H1 (cell line): ENCODE measurements at regions not wholly inside any gene's neighbourhood (a gene's known extent, or its start where the extent isn't known, plus 50 kb on each side); places are given as distances from the start of the nearest gene placed in this dataset.

Experiments
- TF ChIP-seq, protein P1 (sequence below): fragments of 300-600 bp; sonication (generic); IDR thresholded peaks from 2 replicates; pipeline ENCODE4 v1.7.1; 2012; ENCODE audit warnings: low read length, moderate library complexity, mild to moderate bottlenecking, inconsistent platforms; ENCODE audit not compliant: insufficient replicate concordance

DNA sequence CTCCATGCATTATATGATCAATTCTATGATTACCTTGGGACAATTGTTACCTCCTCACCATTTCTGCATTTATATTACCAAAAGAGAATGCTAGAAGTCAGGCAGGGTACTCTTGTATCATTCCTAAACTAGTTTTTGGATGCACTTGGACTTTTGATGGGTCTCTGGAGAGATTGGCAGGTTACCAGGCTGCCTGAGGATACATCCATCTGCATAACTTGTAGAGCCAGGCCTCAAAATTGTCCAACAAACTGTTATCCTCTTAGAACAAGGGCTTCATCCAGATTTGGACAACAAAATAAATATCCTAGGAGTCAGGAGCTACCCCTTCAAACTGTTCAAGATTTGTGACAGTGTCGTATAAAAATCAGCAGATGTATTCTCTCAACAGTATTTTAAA, 326.1 kb downstream of the IL15 start (continued):
- TF ChIP-seq, protein P1, sequence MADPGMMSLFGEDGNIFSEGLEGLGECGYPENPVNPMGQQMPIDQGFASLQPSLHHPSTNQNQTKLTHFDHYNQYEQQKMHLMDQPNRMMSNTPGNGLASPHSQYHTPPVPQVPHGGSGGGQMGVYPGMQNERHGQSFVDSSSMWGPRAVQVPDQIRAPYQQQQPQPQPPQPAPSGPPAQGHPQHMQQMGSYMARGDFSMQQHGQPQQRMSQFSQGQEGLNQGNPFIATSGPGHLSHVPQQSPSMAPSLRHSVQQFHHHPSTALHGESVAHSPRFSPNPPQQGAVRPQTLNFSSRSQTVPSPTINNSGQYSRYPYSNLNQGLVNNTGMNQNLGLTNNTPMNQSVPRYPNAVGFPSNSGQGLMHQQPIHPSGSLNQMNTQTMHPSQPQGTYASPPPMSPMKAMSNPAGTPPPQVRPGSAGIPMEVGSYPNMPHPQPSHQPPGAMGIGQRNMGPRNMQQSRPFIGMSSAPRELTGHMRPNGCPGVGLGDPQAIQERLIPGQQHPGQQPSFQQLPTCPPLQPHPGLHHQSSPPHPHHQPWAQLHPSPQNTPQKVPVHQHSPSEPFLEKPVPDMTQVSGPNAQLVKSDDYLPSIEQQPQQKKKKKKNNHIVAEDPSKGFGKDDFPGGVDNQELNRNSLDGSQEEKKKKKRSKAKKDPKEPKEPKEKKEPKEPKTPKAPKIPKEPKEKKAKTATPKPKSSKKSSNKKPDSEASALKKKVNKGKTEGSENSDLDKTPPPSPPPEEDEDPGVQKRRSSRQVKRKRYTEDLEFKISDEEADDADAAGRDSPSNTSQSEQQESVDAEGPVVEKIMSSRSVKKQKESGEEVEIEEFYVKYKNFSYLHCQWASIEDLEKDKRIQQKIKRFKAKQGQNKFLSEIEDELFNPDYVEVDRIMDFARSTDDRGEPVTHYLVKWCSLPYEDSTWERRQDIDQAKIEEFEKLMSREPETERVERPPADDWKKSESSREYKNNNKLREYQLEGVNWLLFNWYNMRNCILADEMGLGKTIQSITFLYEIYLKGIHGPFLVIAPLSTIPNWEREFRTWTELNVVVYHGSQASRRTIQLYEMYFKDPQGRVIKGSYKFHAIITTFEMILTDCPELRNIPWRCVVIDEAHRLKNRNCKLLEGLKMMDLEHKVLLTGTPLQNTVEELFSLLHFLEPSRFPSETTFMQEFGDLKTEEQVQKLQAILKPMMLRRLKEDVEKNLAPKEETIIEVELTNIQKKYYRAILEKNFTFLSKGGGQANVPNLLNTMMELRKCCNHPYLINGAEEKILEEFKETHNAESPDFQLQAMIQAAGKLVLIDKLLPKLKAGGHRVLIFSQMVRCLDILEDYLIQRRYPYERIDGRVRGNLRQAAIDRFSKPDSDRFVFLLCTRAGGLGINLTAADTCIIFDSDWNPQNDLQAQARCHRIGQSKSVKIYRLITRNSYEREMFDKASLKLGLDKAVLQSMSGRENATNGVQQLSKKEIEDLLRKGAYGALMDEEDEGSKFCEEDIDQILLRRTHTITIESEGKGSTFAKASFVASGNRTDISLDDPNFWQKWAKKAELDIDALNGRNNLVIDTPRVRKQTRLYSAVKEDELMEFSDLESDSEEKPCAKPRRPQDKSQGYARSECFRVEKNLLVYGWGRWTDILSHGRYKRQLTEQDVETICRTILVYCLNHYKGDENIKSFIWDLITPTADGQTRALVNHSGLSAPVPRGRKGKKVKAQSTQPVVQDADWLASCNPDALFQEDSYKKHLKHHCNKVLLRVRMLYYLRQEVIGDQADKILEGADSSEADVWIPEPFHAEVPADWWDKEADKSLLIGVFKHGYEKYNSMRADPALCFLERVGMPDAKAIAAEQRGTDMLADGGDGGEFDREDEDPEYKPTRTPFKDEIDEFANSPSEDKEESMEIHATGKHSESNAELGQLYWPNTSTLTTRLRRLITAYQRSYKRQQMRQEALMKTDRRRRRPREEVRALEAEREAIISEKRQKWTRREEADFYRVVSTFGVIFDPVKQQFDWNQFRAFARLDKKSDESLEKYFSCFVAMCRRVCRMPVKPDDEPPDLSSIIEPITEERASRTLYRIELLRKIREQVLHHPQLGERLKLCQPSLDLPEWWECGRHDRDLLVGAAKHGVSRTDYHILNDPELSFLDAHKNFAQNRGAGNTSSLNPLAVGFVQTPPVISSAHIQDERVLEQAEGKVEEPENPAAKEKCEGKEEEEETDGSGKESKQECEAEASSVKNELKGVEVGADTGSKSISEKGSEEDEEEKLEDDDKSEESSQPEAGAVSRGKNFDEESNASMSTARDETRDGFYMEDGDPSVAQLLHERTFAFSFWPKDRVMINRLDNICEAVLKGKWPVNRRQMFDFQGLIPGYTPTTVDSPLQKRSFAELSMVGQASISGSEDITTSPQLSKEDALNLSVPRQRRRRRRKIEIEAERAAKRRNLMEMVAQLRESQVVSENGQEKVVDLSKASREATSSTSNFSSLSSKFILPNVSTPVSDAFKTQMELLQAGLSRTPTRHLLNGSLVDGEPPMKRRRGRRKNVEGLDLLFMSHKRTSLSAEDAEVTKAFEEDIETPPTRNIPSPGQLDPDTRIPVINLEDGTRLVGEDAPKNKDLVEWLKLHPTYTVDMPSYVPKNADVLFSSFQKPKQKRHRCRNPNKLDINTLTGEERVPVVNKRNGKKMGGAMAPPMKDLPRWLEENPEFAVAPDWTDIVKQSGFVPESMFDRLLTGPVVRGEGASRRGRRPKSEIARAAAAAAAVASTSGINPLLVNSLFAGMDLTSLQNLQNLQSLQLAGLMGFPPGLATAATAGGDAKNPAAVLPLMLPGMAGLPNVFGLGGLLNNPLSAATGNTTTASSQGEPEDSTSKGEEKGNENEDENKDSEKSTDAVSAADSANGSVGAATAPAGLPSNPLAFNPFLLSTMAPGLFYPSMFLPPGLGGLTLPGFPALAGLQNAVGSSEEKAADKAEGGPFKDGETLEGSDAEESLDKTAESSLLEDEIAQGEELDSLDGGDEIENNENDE: no peak
